HFF-Myc (cell line): ENCODE measurements at regions not wholly inside any gene's neighbourhood (a gene's known extent, or its start where the extent isn't known, plus 50 kb on each side); places are given as distances from the start of the nearest gene placed in this dataset.

Source experiments
- DNase-seq: peaks from one replicate; pipeline ENCODE4 v3.0.0-alpha.2; 2011; ENCODE audit warnings: low read depth; ENCODE audit errors: extremely low read depth
- H3K4me3 ChIP-seq: replicated peaks from 2 replicates; pipeline ENCODE4 v1.5.1; 2011; ENCODE audit warnings: low read depth, mild to moderate bottlenecking, control low read depth, low read length
- TF ChIP-seq, protein P1 (sequence below): IDR thresholded peaks from 2 replicates; pipeline ENCODE4 v1.5.1; 2012; ENCODE audit warnings: mild to moderate bottlenecking, low read depth, low read length, control low read depth; ENCODE audit errors: missing control alignments

DNA sequence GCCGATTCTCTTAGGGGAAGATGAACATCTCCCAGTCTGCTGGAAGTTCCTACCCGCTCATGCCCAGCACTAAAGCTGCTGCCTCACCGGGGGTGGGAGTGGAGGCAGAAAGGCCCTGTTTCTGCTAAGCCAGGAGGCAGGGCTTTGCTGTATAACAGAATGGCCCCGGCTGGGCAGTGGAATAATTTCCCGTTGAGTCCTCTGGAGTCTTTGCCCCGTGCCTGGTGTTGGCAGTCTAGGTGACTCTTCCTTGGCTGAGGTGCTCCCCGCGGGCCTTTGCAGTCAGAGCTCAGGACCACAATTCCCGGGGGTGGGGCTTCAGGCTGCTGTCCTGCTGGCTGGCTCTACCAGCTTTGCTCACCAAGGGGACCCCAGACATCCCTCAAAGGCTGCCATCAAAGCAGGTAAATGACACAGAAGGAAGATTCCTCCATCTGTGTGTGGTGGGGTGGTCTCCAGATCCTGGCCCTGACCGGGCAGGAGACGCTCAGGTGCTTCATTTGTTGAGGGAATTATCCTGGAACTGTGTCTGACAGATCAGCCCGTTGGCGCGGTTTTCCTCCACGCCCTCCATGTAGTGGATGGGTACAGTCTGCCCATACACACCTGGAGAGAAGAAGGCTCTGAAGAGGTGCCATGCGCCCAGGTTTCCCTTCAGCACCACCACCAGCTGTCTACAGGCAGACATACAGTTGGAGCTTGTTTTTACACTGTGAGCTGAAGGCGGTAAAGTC lies 209.9 kb downstream of the TEX29 start:
- TF ChIP-seq, protein P1, sequence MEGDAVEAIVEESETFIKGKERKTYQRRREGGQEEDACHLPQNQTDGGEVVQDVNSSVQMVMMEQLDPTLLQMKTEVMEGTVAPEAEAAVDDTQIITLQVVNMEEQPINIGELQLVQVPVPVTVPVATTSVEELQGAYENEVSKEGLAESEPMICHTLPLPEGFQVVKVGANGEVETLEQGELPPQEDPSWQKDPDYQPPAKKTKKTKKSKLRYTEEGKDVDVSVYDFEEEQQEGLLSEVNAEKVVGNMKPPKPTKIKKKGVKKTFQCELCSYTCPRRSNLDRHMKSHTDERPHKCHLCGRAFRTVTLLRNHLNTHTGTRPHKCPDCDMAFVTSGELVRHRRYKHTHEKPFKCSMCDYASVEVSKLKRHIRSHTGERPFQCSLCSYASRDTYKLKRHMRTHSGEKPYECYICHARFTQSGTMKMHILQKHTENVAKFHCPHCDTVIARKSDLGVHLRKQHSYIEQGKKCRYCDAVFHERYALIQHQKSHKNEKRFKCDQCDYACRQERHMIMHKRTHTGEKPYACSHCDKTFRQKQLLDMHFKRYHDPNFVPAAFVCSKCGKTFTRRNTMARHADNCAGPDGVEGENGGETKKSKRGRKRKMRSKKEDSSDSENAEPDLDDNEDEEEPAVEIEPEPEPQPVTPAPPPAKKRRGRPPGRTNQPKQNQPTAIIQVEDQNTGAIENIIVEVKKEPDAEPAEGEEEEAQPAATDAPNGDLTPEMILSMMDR = no peak
- DNase-seq = no peak

DNA sequence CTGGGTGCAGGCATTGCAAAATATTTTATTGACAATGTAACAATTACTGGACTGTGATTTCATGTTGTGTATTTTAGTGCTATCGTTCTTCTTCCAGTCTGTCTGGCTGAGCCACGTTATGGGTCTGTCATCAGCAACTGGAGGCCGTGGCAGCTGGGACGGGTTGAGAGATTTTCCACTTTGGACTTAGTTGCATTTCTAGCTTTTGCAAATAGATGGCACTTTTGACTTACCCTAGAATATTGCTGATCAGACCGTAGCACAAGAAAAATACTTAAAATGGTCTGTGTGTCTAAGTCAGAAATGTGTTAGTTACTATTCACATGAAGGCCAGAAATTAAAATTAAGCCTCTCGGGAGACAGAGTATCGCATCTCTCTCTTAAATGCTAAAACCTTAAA lies 211.1 kb downstream of the TEX29 start:
- no peak overlapping the region for H3K4me3 ChIP-seq
- no peak for DNase-seq
- TF ChIP-seq, protein P1 = no peak

More for the DNA sequence above, 209.9 kb downstream of the TEX29 start:
- no peak overlapping the region for H3K4me3 ChIP-seq

DNA sequence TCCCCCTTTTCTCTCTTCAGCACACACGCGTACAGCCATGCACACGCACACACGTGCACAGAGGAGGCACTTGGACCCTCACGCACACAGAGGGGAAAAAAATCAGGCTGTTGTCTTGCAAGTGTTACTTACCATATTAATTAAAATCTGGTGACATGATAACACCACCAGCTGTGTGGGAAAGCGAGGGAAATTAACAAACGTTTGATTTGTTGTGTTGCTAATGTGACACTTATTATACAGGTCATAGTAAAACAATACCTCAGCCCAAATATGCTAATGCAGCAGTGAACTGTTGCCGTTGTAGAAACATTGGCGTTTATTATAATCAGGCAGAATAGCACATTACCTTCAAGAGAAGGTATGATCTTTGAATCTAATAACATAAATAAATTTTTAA lies 211.7 kb downstream of the TEX29 start:
- TF ChIP-seq, protein P1 = no peak
- DNase-seq = no peak
- no peak overlapping the region for H3K4me3 ChIP-seq

DNA sequence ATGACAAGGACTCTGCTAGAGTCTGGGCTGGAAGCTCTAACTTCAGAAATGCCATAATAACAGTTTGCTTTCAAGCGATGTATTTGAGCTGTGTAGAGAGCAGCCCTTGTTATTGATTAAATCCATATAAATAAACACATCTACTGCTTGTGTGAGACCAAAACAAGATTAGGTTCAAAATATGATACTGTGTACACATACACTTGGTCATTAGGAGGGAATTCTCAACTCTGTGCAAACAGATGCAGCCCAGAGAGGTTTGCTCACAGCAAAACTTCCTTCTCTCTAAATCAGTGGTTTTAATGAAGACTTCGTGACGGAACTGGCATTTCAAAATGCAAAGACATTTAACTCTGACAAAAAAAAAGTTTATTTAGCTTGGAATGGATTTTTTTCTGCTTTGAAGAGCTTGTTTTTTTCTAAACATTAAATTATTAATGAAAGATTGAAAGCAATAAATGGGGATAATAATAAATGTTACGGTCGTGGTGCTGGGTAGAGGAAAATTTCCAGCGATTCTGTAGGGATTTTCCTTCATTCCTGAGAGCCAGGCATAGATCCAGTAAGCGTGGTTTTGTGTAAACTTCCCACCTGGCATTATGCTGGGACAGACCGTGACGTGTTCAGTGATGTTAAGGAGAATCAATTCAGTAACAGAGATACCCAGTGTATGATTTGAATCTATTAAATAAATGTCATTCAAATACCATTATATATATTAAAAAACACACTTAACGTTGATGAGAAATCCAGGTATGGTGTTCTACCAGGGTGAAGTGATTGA lies 213.7 kb downstream of the TEX29 start:
- H3K4me3 ChIP-seq = no peak overlapping the region
- TF ChIP-seq, protein P1 = no peak
- DNase-seq = no peak

DNA sequence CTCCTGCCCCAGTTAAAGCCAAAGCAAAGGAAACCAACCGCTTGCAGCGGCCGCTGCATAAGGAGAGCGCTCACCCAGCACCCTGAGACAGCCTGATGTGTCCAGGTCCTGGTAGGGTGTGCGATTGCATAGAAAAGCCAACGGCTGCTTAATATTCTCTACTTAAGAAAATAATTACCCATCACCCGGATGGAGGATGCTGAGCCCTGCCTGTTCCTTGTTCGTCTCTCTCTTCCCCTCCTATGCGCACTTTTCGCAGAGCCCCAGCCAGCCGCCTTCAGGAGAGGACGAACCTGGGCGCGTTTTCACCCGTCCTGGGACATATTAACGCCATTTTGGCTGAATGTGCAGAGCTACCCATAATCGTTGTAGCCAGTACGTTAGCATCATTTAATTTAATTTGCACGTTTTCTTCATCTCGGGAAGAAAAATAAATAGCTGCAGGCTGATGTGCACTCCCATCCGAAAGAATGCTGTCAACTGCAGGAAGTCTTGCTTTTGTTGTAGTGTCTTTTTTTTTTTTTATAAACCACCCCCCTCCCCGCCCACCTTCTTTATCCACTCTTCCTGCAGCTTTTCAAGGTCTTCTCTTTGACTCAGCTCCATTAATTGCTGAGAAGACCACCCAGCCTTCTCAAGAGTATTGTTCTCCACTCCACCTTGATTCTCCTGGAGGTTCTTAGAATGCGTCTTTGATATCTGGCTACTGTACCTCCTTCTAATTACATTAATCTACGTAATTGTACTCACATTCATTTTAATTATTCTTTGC lies 214.5 kb downstream of the TEX29 start:
- TF ChIP-seq, protein P1 = no peak
- H3K4me3 ChIP-seq = no peak overlapping the region

DNA sequence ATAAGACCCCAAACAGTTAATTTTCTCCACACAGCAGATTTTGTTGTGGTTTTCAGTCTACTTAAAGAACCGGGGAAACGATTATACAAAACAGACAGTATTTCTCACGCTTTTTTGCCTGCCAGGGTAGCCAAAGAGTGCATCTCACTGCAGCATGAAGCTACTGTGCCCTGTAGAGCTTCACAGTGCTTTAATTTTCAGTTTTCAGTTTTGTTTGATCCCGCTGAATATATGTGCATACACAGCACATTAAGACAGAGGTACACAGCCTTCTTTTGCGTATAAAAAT lies 215.0 kb downstream of the TEX29 start:
- no peak overlapping the region for H3K4me3 ChIP-seq
- TF ChIP-seq, protein P1 = no peak
- DNase-seq = no peak

More for the DNA sequence above, 214.5 kb downstream of the TEX29 start:
- no peak for DNase-seq
